Stimulated activated CD4-positive, alpha-beta T cell treated with anti-CD3 and anti-CD28 coated beads, TNF-alpha, amount 100 ng/mL, for 4 hours (primary cell): ENCODE measurements at regions not wholly inside any gene's neighbourhood (a gene's known extent, or its start where the extent isn't known, plus 50 kb on each side); places are given as distances from the start of the nearest gene placed in this dataset.

Experiments
- DNase-seq, 3 experiments: peaks; one replicate each; pipeline ENCODE4 v3.0.0-alpha.2; 2020; ENCODE audit warnings: low read depth in 3 of 3

DNA sequence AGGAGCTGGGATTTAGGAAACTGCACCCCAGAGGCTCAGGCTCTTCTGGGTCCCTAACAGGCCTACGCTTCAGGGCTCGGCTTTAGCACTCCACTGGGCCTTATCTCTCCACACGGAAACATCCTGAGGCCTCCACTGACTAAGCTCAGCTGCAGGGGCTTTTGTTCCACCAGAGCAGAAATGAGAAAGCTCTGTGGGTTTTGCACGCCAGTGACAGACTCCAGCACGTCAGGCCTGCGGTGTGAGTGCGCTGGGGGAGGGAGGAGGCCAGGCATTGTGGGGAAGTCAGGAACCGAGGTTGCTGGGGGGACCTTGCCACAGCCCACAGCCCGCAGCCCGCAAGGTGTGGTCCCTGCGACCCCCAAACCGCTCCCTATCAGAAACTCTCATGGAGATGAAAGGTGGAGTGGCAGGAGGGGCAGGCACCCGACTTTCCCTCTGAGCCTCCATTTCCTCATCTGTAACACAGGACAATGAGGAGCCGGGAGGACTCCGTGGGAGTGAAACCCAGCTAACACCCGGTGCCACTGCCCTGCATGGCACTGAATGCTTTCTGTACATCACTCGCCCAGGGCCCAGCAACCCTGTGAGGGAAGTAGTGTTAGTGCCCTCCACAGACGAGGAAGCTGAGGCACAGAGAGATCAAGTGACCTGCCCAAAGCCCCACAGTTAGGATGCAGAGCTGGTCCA lies 106.5 kb downstream of the TPRA1 start:
- DNase-seq: no peak

DNA sequence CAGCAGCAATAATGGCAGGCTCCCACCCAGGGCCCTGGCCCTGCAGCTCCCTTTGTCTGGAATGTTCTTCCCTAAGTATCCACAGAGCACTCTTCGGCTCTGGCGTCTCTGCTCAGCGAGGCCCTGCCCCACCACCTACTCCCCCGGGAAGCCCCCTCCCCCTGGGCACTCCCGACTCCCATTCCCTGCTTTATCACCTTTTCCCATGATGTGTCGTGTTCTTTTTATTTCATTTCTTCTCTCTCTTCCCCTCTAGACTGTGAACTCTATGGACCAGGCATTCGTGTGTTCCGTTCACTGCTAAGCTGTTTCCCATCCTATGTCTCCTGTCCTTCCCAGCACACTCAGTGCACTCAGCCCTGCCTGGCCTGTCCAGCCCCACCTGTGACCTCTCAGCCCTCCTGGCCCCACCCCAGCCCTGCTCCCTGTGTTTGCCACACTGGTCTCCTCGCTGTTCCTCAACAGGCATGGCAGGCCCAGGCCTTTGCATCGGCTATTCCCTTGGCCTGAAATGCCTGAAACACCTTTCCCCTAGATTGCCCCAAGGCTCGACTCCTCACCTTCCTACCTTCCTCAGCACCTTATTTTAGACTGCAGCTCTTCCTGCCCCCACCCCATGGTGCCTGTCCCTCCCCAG lies 107.4 kb downstream of the TPRA1 start:
- DNase-seq: no peak

DNA sequence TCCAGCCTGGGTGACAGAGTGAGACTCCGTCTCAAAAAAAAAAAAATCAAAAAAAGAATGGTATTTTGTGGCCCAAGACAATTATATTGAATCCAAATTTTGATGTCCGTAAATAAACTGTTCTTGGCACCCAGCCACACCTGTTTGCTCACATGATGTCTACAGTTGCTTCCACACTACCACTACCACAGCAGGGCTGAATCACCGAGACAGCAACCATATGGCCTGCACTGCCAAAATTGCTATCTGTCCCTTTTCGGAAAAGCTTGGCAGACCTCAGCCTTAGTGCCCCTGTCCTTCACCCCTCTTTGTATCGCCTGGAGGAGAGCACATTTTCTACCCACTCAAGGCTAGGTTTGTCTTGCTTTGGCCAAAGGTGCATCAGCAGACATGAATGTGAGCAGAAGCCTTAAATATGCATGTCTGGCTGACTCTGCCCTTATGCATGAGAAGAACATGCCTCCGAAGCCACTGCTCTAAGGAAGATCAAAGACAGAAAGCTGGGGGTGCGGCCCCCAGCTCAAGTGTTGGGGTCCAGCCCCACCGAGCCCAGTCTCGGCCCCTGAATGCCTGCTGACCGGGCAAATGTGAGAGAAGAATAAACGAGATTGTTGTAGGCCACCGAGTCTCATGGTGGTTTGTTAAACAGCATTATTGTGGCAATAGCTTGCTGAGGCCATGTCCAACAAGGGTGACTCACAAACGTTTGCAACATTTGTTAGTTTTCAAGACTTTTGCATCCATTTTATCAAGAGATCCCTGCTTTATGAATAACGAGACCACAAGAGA lies 108.1 kb downstream of the TPRA1 start:
- DNase-seq: no peak

DNA sequence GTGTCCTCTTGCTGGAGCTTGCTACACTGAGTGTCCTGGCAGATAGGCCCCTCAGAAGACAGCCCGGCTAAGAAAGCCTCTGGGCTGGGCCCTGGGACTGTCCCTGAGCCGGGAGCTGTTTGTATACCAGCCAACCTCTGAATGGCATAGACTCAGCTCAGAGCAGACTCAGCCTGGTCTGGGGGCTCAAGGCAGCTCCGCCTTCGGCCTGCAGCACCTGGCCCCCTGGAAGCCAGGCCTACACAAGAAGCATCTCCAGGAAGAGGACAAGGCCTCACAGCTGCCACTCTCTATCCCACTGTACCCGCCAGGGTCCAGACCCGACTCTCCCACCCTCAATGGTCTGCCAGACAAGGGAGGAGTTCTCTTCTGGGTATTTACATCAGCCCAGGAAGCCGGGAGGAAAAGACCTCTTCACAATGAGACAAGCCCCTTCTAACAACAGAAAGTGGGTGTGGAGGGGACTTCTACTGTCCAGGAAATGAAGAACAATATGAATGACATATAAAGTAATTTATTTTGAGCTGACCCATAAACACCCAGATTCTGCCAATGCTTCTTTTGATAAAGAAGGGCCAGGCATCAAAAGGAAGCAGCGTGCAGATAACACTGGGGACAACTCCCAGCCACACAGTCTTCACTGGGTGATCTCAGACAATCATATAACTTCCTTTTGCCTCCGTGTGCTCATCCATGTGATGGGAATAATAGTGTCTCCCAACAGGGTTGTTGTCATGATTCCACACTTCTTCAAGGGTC lies 110.2 kb downstream of the TPRA1 start:
- no peak for DNase-seq

DNA sequence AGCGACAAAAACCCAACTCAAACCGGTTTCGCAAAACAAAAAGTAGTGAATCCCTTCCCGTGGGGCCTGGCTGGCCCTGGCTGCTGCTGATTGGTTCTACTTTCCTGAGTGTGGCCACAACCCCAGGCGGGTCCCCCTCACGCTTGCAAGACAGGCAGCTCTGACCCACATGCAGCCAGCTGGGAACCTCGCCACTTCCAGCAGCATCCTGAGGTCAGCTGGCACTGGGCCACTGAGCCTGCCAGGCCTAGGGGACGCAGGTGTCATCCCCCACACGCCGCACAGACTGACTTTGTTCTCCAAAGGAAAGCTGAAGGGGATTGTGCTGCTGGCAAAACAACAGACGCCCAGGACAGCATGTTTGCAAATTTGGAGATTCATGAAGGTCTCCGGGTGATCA lies 111.1 kb downstream of the TPRA1 start:
- DNase-seq: no peak

DNA sequence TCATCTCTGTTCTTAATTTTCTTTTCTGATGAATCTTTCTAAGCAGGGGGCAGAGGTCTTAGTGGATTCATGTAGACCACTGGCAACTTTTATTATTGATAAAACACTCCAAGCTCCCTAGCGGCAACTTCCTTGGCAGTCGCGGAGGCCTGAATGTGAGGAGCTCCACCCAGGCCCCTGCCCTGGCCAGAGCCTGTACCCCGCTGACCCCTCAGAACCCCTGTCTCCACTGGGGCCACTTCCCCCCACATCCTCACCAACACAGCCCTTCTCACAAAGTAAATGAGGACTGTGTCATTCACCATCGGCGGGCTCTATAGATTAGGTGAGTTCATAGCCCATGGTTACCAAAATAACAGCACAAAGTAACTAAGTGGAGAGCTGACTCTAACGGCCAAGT lies 111.6 kb downstream of the TPRA1 start:
- DNase-seq: no peak

DNA sequence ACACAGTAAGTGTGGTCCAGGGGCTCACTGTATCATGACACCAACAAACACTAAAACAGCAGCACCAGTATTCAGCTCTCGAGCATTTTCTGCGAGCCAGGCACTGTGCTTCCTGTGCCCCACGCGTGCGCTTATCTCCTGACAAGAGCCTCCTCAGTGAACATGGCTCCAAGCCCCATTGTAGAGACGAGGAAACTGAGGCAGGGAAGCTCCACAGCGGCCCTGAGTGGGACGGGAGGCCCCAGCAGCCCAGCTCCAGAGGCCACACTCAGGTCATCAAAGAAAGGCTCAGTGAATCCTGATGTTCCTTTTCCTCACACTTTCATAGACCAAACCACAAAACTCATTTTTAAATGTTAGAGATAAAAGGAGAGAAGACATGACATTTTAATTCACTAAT lies 113.1 kb downstream of the TPRA1 start:
- no peak for DNase-seq

DNA sequence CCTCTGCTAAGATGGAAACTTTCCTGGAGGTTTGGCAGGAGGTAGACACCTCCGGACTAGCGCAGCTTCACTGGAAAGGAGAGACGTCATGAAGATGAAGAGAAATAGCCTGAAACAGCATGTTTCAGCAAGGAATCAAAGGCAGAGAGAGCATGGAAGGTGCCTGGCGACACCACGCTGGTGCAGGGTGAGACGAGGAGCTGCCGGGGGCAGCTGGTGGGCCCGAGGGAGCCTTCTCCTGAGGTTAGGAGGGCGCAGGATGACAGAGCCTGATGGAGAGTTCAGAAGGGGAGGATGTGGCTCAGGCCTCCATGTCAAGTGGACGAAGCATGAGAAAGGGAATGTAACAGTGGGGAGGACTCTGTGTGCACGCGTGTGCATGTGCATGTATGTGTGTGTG lies 113.6 kb downstream of the TPRA1 start:
- DNase-seq: no peak

DNA sequence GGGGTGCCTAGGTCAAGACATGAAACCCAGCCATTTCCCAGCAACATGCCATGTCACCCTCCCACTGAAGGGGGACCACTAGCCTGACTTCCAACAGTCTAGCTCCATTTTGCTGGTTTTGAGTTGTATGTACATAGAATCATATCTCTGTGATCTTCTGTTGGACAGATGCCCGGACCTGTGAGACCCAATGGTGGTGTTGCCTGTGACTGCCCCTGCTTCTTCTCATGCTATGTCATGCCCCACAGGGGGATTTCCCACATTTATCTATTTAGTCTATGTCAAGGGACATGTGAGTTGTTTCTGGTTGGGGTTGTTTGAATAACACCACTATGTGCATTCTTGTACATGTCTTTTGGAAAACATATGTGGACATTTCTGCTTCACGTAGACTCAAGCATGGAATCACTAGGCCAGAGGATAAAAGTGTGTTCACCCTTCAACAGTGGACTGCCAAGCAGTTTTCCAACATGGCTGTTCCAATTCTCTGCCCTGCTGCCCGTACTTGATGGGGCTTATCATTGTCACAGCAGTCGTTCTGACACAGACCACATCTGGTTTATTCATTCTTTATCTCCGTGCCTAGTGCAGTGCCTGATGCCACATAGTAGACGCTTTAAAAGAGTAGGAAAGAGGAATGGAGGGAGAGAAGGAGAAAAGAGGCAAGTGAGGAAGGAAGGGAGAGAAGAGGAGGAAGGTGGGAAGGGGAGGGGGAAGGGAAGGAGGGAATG lies 114.4 kb downstream of the TPRA1 start:
- DNase-seq: no peak

DNA sequence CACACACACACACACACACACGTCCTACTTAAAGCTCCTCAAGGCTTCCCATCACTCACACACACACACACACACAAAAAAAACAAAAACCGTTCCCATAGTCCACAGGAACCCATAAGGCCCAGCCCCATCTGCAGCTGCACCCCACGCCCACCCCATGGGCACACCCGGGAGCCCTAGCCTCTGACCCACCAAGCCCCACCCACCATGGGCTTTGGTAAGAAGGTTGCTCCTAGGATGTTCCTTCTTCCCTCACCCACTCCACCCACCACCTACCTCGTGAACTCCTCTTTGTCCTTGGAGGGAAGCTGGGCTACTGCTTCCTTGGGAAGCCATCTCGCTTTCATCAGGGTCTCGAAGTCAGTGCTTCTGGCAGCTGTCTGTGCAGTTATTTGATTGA lies 115.1 kb downstream of the TPRA1 start:
- no peak for DNase-seq

DNA sequence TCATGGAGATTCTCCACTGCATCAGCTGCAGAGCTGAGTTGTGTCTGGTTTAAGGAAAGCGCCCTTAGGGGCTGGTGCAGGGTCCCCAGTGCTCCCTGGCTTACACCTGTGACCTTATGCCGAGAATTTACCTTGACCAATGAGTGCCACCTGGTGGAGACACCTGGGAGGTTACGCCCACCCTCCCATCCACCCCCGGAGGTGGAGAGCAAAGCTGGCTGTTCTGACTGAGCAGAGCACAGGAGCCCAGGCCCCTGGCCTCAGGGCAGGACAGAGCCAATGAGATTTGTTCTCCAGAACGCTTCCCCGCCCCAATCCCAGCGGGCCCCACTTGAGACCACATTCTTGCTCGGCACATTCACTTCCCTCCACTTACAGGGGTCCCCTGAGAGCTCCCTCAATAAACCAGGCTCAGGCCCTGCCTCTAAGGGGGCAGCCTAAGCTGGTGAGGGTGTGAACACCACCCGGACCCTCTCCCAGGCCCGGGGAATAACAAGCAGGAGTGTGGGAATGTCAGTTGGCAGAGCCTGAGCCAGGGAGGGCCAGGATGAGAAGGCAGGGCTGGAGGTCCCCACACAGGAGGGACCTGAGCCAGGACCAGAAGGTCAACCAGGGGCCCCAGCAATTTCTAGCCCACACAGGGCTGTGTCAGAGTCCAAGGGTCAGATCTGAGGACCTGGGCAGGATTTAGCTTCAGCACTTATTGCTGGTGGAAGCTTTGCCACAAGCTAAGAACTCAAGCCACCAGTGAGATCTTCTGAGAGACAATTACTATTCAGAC lies 117.1 kb downstream of the TPRA1 start:
- DNase-seq: no peak

DNA sequence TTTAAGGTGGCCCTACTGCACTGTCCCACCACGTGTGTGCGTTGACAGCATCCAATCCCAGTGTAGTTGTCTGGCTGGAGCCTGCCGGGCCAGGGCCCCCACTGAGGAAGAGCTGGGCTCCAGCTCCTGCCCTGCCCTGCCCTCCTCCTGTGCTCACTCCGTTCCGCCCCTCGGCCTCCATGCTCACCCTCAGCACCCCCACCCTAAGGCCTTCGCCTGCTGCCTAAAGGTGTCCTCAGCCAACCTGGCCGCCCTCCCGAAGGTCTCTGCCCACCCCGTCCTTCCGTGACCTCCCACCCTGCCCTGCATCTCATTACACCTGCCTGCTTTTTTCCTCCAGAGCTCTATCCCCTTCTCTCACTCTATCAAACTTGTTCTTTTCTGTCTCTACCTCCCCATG lies 118.0 kb downstream of the TPRA1 start:
- no peak for DNase-seq

DNA sequence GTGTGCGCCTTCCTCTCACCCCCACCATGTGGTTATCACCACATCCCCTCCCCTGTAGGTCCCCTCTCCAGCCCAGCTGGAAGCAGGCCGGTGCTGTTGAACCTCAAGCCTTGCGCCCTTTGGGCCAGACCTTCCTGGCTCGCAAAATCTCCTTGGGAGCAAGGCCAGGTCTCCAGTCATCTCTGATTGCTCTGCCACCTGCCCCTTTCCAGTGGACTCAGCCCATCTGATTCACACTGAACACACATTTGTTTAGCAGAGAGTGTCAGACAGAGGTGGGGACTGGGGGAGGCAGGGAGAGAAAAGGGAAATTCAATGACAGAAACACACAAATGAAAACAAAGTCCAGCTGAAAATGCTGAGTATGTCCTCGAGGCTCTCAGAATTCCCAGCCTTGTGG lies 119.4 kb downstream of the TPRA1 start:
- no peak for DNase-seq

DNA sequence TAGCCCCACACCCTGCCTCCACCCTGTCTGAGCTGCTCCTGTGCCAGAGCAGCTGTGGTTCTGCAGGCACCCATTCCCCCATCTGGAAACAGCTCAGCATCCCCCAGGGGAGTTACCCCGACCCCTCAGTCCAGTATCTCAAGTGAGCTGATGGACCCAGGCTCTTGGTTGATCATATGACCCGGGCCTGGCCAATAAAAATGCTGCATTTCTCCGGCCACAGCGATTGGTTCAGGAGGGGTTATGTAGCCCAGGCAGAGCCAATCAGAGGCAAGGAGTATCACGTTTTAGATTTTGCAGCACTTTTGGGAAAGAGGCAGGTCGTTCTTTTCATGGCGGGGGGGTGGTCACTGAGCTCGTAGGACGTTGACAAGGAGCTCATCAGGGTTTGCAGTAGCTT lies 120.8 kb downstream of the TPRA1 start:
- DNase-seq: no peak

DNA sequence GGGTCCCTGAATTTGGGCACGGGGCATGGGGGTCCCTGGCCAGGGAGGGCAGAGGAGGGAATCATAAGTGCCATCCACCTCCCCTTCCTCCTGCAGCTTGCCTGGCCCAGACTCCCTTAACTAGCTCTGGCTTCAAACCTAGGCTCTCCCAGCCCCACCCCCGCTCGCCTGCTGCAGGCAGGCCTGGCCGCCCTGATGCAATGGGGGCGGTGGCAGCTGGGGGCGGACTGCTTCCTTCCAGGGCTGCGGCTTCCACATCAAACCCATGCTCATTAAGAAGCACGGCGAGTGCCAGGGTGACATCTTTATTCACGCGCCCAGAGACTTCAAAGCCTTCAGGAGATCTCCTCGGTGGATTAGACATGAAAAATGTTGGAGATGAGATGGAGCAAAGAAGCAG lies 123.1 kb downstream of the TPRA1 start:
- DNase-seq: no peak

DNA sequence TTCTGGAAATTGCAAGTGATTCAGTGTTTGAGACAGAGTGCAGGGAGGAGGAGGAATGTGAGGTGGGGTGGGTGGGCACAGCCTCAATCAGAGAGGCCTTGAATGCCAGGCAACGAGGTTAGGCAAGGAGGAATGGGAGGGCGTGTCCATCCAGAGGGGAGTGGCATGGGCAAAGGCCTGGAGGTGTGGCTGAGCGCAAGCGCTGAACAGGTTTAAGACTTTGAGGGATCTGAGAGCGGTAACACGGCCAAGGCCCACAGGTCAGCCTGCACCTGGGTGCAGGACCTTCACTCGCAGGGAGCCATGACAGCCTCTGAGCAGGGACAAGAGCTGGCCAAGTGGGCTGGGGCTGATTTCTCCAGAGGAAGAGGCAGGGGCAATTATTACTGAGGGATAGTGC lies 125.9 kb downstream of the TPRA1 start:
- no peak for DNase-seq

DNA sequence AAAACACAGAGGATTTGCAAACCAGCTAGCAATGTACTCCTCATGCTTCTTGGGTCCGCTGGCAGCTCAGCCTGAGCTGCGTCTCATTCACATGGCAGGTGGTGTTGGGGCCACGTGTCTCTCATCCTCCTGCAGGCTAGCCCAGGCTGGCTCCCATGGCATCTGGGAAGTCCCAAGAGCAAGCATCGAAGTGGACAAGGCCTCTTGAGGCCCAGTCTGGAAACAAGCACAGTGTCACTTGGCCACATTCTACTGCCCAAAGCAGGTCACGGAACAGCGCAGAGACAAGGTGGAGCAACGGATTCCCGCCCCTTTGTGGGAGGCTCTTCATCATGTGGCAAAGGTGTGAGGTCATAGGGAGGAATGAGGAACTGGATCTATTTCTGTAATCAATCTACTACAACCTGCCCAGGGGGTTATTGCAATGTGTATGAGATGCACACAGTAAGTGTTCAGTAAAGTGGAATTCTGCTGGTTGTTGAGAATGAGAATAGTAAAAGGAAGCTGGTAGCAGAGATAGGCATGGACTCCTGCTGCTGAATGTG lies 128.3 kb downstream of the TPRA1 start:
- no peak for DNase-seq

DNA sequence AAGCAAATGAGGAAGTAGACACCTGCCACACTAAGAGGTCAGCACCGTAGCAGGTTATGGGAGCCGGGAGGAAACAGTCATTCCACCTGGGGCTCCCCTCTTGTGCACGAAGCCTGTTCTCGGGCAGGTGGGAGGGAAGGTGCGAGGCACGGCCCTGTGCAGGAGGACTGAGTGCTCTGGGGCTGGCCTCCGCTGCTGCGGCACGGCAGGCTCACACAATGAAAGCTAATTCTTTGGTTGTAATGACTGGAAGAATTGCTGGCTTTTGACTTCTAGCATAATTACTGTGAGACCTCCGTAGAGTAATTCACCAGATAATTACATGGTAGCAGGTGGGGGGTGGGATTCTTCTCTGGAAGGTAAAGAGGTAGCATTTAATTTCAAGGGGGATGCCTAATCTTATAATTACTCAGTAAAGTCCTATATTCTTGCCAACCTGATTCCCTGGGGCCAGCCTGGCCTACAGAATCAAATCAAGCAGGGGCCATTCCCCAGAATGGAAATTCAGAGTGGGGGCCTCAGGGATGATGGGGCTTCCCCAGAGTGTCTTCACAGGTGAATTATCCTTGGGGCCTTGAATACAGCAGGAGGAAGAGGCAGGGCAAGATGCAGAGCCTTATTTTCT lies 129.1 kb downstream of the TPRA1 start:
- DNase-seq: no peak

DNA sequence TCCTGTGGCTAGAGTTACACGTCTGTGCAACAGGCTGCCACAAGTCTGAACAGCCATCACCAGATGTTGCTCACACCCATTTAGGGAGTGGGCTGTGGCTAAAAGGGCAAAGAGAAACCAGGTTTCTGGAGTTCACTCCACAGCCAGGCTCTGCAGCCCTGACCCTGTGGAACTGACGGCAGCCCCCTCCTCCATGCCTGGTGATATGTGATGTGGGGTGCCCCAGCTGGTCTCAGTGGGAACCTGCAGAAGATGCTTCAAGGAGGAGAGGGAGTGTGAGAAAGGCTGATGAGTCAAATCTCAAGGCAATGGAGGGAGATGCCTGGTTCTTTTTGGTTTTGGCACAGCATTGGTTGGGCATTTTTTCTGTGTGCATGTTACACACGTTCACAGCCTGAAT lies 130.6 kb downstream of the TPRA1 start:
- DNase-seq: no peak
